Endothelial cell of umbilical vein (primary cell): ENCODE measurements at regions not wholly inside any gene's neighbourhood (a gene's known extent, or its start where the extent isn't known, plus 50 kb on each side); places are given as distances from the start of the nearest gene placed in this dataset.

ENCODE experiments used
- BruUV-seq: library from RNA; stranded (reverse); fragments of 400-500 nt; replicated peaks from 2 replicates; lab custom pipeline; 2021; lab: Mats Ljungman, UMichigan
- CTCF ChIA-PET: fragments of 300-600, 350-600 bp; sonication (Branson Sonifier 250); formaldehyde crosslinking; loops from one replicate; lab custom pipeline; 2021; ENCODE audit warnings: antibody characterized with exemption, inconsistent platforms; lab: Charles Lee
- POLR2A ChIA-PET: fragments of 300-600, 350-600 bp; sonication (Branson Sonifier 250); formaldehyde crosslinking; loops from one replicate; lab custom pipeline; 2021; ENCODE audit warnings: antibody characterized with exemption, inconsistent platforms; lab: Charles Lee
- DNase-seq: peaks from one replicate; pipeline ENCODE4 v3.0.0-alpha.2; 2011; ENCODE audit warnings: low read depth, low spot score
- FAIRE-seq: peaks from 2 replicates; lab custom pipeline; 2011; peaks lifted over from hg19 to GRCh38; lab: Jason Lieb, UNC
- H2AFZ ChIP-seq: 2 replicates; pipeline ENCODE4 v1.6.0; 2012; ENCODE audit warnings: low read depth, low read length, control low read depth, inconsistent platforms
- H3K27ac ChIP-seq: 2 replicates; pipeline ENCODE4 v1.5.1; 2011; ENCODE audit warnings: low read depth, mild to moderate bottlenecking, control low read depth, low read length, moderate library complexity; ENCODE audit not compliant: insufficient read depth
- H3K27me3 ChIP-seq, 2 experiments: 2 replicates each; pipeline versions ENCODE4 v1.6.0 to v1.6.1; 2011; ENCODE audit warnings: low read length in 2 of 2, mixed read lengths in 1 of 2; ENCODE audit not compliant: control insufficient read depth in 2 of 2, insufficient read depth in 2 of 2
- H3K36me3 ChIP-seq, 2 experiments: 2 replicates in 1 of 2; 3 replicates in 1 of 2; pipeline ENCODE4 v1.5.1; 2011; ENCODE audit warnings: low read length in 2 of 2, mild to moderate bottlenecking in 1 of 2, moderate library complexity in 1 of 2; ENCODE audit not compliant: control insufficient read depth in 2 of 2, insufficient read depth in 2 of 2; ENCODE audit errors: extremely low read depth in 1 of 2
- H3K4me1 ChIP-seq: 3 replicates; pipeline ENCODE4 v1.5.1; 2011; ENCODE audit warnings: mild to moderate bottlenecking, low read length; ENCODE audit not compliant: control insufficient read depth, insufficient read depth; ENCODE audit errors: extremely low read depth
- H3K4me2 ChIP-seq: 2 replicates; pipeline ENCODE4 v1.6.1; 2011; ENCODE audit warnings: low read length, control low read depth, mixed read lengths; ENCODE audit not compliant: insufficient read depth
- H3K4me3 ChIP-seq, 3 experiments: fragments of 200-600 bp in 1 of 3; sonication (generic), shearing (Covaris generic) in 1 of 3; replicated peaks in 1 of 3; 2 replicates each; pipeline ENCODE4 v1.5.1; 2011 to 2016; ENCODE audit warnings: control low read depth in 3 of 3, low read length in 3 of 3, mild to moderate bottlenecking in 2 of 3, inconsistent platforms in 1 of 3, low read depth in 1 of 3, moderate library complexity in 1 of 3; ENCODE audit not compliant: insufficient read depth in 1 of 3
- H3K79me2 ChIP-seq: 2 replicates; pipeline ENCODE4 v1.6.0; 2012; ENCODE audit warnings: low read length, inconsistent platforms; ENCODE audit not compliant: control insufficient read depth, insufficient read depth
- H3K9ac ChIP-seq: replicated peaks from 2 replicates; pipeline ENCODE3; 2011; ENCODE audit warnings: low read length, control low read depth; ENCODE audit not compliant: insufficient read depth; ENCODE audit errors: extremely low read depth
- H3K9me1 ChIP-seq: replicated peaks from 3 replicates; pipeline ENCODE4 v1.6.0; 2011; ENCODE audit warnings: mild to moderate bottlenecking, low read length; ENCODE audit not compliant: control insufficient read depth, insufficient read depth; ENCODE audit errors: extremely low read depth
- H3K9me3 ChIP-seq: replicated peaks from 2 replicates; pipeline ENCODE4 v1.5.1; 2012; ENCODE audit warnings: low read length, inconsistent platforms; ENCODE audit not compliant: control insufficient read depth, insufficient read depth
- H4K20me1 ChIP-seq: replicated peaks from 2 replicates; pipeline ENCODE3; 2011; ENCODE audit warnings: mild to moderate bottlenecking, low read length; ENCODE audit not compliant: control insufficient read depth, insufficient read depth; ENCODE audit errors: extremely low read depth
- EZH2 ChIP-seq: IDR thresholded peaks from 2 replicates; pipeline ENCODE4 v1.6.1; 2012; ENCODE audit warnings: borderline replicate concordance, low read depth, mild to moderate bottlenecking, moderate library complexity, low read length, inconsistent platforms; ENCODE audit not compliant: severe bottlenecking
- FOS ChIP-seq: IDR thresholded peaks from 2 replicates; pipeline ENCODE4 v1.6.1; 2011; ENCODE audit warnings: mild to moderate bottlenecking, low read length, moderate library complexity, borderline replicate concordance; ENCODE audit not compliant: insufficient read depth
- GATA2 ChIP-seq: IDR thresholded peaks from 2 replicates; pipeline ENCODE4 v1.7.0; 2011; ENCODE audit warnings: low read depth, mild to moderate bottlenecking, moderate library complexity, mixed read lengths, low read length; ENCODE audit not compliant: insufficient read length, insufficient read depth
- JUN ChIP-seq: IDR thresholded peaks from 2 replicates; pipeline ENCODE4 v1.6.1; 2011; ENCODE audit warnings: borderline replicate concordance, low read depth; ENCODE audit not compliant: insufficient read length, insufficient read depth
- MYC ChIP-seq: IDR thresholded peaks from one replicate; pipeline ENCODE4 v1.6.1; 2011; ENCODE audit warnings: mild to moderate bottlenecking, low read depth, low read length
- POLR2A ChIP-seq: IDR thresholded peaks from 2 replicates; pipeline ENCODE4 v1.6.1; 2012; ENCODE audit warnings: low read depth, mild to moderate bottlenecking, control low read depth, low read length
- POLR2AphosphoS5 ChIP-seq: IDR thresholded peaks from 2 replicates; pipeline ENCODE4 v1.6.1; 2012; ENCODE audit warnings: low read depth, mild to moderate bottlenecking, control low read depth, low read length, moderate library complexity; ENCODE audit not compliant: insufficient read depth
- dilution Hi-C: fragments of 300-500 bp; cut with MboI; formaldehyde crosslinking; loops from one replicate; pipeline ENCODE4 v1.15.0; 2019; ENCODE audit warnings: low sequenced_read_pairs; ENCODE audit not compliant: extremely low pct_ligation_motif_present
- intact Hi-C: fragments of 100-400 bp; cut with micrococcal nuclease; formaldehyde crosslinking; loops from one replicate; pipeline ENCODE4 v1.10.0; 2022
- TF ChIP-seq, protein P1 (sequence below): IDR thresholded peaks from 2 replicates; pipeline ENCODE4 v1.6.1; 2011; ENCODE audit not compliant: insufficient read depth, insufficient read length
- TF ChIP-seq, protein P2 (sequence below), 2 donors: IDR thresholded peaks; 1 replicate in 1 of 2; 2 replicates in 1 of 2; pipeline ENCODE4 v1.5.1; 2011; ENCODE audit warnings: low read length in 2 of 2, mild to moderate bottlenecking in 2 of 2, moderate library complexity in 2 of 2, control low read depth in 1 of 2, inconsistent platforms in 1 of 2, low read depth in 1 of 2; ENCODE audit not compliant: insufficient read depth in 1 of 2; ENCODE audit errors: extremely low read depth in 1 of 2

DNA sequence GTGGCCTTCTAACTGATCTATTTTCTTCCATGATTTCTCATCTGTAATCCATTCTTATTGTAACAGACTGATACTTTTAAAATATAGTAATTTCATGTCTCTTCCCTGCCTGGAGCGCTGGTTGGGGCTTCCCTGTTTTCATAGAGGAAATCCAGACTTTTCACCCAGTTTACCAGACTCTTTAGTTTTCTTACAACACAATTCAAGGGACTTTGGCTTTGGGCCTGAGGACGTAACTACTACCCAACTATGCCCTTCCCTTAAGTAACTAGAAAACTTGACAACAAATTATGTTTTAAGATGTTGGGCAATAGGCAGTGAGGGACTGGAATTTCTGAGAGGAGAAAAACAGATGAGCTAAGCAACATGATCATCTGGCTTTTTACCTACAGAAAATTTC is 289.6 kb downstream of the FGF10 start:
- dilution Hi-C loops: no loop called here
- Histone ChIP-seq H3K79me2 (no peaks in the 10 kb centered on the region), H3K4me1 (no peaks in the 10 kb centered on the region), H3K4me3 (no peak overlapping the region), H3K27ac (no peak overlapping the region), H3K9ac (no peak overlapping the region), H3K36me3 (no peaks in the 10 kb centered on the region), H3K9me1 (no peaks in the 10 kb centered on the region), H3K4me2 (no peak overlapping the region), H4K20me1 (no peaks in the 10 kb centered on the region), H3K27me3 (no peaks in the 10 kb centered on the region), H3K9me3 (no peaks in the 10 kb centered on the region), H2AFZ (no peak overlapping the region)
- POLR2A ChIA-PET: no interaction called here
- DNase-seq: no peak
- FAIRE-seq: no peak
- CTCF ChIA-PET: no interaction called here
- TF ChIP-seq POLR2AphosphoS5: no peak
- TF ChIP-seq GATA2: no peak
- TF ChIP-seq FOS: no peak
- TF ChIP-seq, protein P1, sequence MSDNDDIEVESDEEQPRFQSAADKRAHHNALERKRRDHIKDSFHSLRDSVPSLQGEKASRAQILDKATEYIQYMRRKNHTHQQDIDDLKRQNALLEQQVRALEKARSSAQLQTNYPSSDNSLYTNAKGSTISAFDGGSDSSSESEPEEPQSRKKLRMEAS: no peak
- no peak for TF ChIP-seq EZH2
- TF ChIP-seq, protein P2, sequence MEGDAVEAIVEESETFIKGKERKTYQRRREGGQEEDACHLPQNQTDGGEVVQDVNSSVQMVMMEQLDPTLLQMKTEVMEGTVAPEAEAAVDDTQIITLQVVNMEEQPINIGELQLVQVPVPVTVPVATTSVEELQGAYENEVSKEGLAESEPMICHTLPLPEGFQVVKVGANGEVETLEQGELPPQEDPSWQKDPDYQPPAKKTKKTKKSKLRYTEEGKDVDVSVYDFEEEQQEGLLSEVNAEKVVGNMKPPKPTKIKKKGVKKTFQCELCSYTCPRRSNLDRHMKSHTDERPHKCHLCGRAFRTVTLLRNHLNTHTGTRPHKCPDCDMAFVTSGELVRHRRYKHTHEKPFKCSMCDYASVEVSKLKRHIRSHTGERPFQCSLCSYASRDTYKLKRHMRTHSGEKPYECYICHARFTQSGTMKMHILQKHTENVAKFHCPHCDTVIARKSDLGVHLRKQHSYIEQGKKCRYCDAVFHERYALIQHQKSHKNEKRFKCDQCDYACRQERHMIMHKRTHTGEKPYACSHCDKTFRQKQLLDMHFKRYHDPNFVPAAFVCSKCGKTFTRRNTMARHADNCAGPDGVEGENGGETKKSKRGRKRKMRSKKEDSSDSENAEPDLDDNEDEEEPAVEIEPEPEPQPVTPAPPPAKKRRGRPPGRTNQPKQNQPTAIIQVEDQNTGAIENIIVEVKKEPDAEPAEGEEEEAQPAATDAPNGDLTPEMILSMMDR (IDR thresholded peaks at IDR 0.05; ENCODE audit: extremely low read depth in 1 of 2, insufficient read depth in 1 of 2, low read depth in 1 of 2, low read length in 2 of 2): no peak
- TF ChIP-seq POLR2A: no peak
- TF ChIP-seq MYC: no peak
- TF ChIP-seq JUN: no peak
- intact Hi-C loops: no loop called here
- BruUV-seq: no TSS peak
